ENCODE measurements at regions not wholly inside any gene's neighbourhood (a gene's known extent, or its start where the extent isn't known, plus 50 kb on each side); places are given as distances from the start of the nearest gene placed in this dataset.
"Not testable (repeated sequence)": the region's sequence is repeated elsewhere in the genome, so short reads cannot be mapped to it uniquely, and the experiment has no call there.

DNA sequence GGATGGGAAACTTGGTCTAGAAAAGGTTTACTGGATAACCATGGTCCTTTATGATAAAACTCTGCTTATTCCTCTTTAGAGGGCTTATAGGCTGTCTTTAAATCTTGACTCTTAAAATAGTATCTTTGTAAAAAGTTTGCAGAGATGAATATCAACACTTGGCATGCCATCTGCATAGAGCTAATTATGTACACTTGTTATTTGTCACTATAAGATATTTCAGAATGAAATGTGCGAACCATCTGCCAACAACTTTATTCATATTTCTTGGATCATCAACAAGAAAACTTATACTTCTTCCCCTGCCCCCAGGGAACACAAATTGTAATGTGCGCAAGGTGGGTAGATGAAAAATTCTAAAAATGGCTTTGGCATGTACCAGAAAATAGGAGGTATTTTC is 653.0 kb upstream of the CHAC2 start:
- Histone ChIP-seq H3K9me1 (ENCODE audit: control insufficient read depth, extremely low read depth, insufficient read depth, low read length) (no peaks in the 10 kb centered on the region), H3K4me2 (ENCODE audit: control insufficient read depth, extremely low read depth, insufficient read depth, low read depth, low read length) (no peak overlapping the region), H3K27me3 (ENCODE audit: control insufficient read depth, extremely low read depth, insufficient read depth, low read length) (no peaks in the 10 kb centered on the region), H3K4me1 (ENCODE audit: control insufficient read depth, extremely low read depth, insufficient read depth, low read length) (no peaks in the 10 kb centered on the region), H2AFZ (ENCODE audit: control insufficient read depth, low read length) (no peak overlapping the region), H3K36me3 (ENCODE audit: control insufficient read depth in 2 of 2, extremely low read depth in 1 of 2, insufficient read depth in 2 of 2, low read length in 2 of 2) (no peaks in the 10 kb centered on the region), H3K79me2 (ENCODE audit: control insufficient read depth, insufficient read depth, low read length) (no peaks in the 10 kb centered on the region), H3K9ac (ENCODE audit: control insufficient read depth, extremely low read depth, insufficient read depth, low read length) (no peak overlapping the region), H3K4me3 (ENCODE audit: control insufficient read depth in 2 of 3, extremely low read depth in 1 of 3, insufficient read depth in 2 of 3, low read depth in 1 of 3, low read length in 3 of 3) (no peak overlapping the region), H3K9me3 (ENCODE audit: control insufficient read depth, low read depth, low read length) (no peaks in the 10 kb centered on the region), H3K27ac (ENCODE audit: control insufficient read depth, insufficient read depth, low read length) (no peak overlapping the region), H4K20me1 (ENCODE audit: control insufficient read depth, extremely low read depth, insufficient read depth, low read length) (no peaks in the 10 kb centered on the region)
- FAIRE-seq (no peak), DNase-seq (ENCODE audit: low read depth, low spot score) (no peak)
- no peak for TF ChIP-seq EZH2 (IDR thresholded peaks at IDR 0.05; ENCODE audit: low read length)
- no peak for TF ChIP-seq CTCF (optimal IDR thresholded peaks at IDR 0.05 in 1 of 3, IDR thresholded peaks at IDR 0.05 in 1 of 3, conservative IDR thresholded peaks at IDR 0.05 in 1 of 3; ENCODE audit: extremely low read depth in 1 of 3, insufficient read depth in 2 of 3, low read length in 3 of 3)
- dilution Hi-C loops (cut with MboI; ENCODE audit: extremely low pct_ligation_motif_present, low sequenced_read_pairs) = no loop called here

DNA sequence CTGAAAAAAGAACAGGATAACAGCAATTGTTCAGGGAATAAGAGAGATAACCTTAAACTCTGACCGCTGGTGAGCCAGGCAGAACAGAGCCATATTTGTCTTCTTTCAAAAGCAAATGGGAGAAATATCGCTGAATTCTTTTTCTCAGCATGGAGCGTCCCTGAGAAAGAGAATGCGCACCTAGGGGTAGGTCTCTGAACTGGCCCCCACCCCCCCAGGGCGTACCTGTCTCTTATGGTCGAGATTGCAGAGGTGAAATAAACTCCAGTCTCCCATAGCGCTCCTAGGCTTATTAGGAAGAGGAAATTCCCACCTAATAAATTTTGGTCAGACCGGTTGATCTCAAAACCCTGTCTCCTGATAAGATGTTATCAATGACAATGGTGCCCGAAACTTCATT is 655.2 kb upstream of the CHAC2 start:
- H3K36me3 ChIP-seq (ENCODE audit: control insufficient read depth in 2 of 2, extremely low read depth in 1 of 2, insufficient read depth in 2 of 2, low read length in 2 of 2); H3K27ac ChIP-seq (ENCODE audit: control insufficient read depth, insufficient read depth, low read length); H3K9me3 ChIP-seq (ENCODE audit: control insufficient read depth, low read depth, low read length); H3K79me2 ChIP-seq (ENCODE audit: control insufficient read depth, insufficient read depth, low read length); H2AFZ ChIP-seq (ENCODE audit: control insufficient read depth, low read length); H3K4me2 ChIP-seq (ENCODE audit: control insufficient read depth, extremely low read depth, insufficient read depth, low read depth, low read length); dilution Hi-C loops (cut with MboI; ENCODE audit: extremely low pct_ligation_motif_present, low sequenced_read_pairs); H3K9me1 ChIP-seq (ENCODE audit: control insufficient read depth, extremely low read depth, insufficient read depth, low read length); H4K20me1 ChIP-seq (ENCODE audit: control insufficient read depth, extremely low read depth, insufficient read depth, low read length); H3K4me3 ChIP-seq (ENCODE audit: control insufficient read depth in 2 of 3, extremely low read depth in 1 of 3, insufficient read depth in 2 of 3, low read depth in 1 of 3, low read length in 3 of 3); H3K4me1 ChIP-seq (ENCODE audit: control insufficient read depth, extremely low read depth, insufficient read depth, low read length); DNase-seq (ENCODE audit: low read depth, low spot score); FAIRE-seq; H3K27me3 ChIP-seq (ENCODE audit: control insufficient read depth, extremely low read depth, insufficient read depth, low read length); H3K9ac ChIP-seq (ENCODE audit: control insufficient read depth, extremely low read depth, insufficient read depth, low read length): not testable (repeated sequence)

DNA sequence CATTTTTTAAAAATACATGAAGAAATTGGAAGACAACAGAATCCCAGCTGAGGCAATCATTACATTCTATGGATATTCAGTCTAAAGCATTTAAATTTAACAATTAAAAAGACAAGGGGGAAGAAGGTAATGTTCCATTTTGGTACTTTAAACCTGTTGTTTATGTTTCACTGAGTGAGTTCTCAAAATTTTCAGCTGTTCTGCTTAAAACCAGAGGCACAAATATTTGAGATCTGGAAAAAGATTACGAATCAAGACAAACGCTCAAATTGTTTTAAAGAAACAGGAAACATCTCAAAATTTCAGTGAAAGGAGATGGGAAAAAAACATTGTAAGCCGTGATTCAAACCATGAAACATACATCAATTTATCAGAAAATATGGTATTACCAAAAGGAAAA is 656.2 kb upstream of the CHAC2 start:
- TF ChIP-seq CTCF (optimal IDR thresholded peaks at IDR 0.05 in 1 of 3, IDR thresholded peaks at IDR 0.05 in 1 of 3, conservative IDR thresholded peaks at IDR 0.05 in 1 of 3; ENCODE audit: extremely low read depth in 1 of 3, insufficient read depth in 2 of 3, low read length in 3 of 3) = no peak
- TF ChIP-seq EZH2 (IDR thresholded peaks at IDR 0.05; ENCODE audit: low read length) = no peak
- no peak for FAIRE-seq
- Histone ChIP-seq H3K4me2 (ENCODE audit: control insufficient read depth, extremely low read depth, insufficient read depth, low read depth, low read length) (no peak overlapping the region), H3K4me1 (ENCODE audit: control insufficient read depth, extremely low read depth, insufficient read depth, low read length) (no peaks in the 10 kb centered on the region), H3K27me3 (ENCODE audit: control insufficient read depth, extremely low read depth, insufficient read depth, low read length) (no peaks in the 10 kb centered on the region), H3K27ac (ENCODE audit: control insufficient read depth, insufficient read depth, low read length) (no peak overlapping the region), H3K9me3 (ENCODE audit: control insufficient read depth, low read depth, low read length) (no peaks in the 10 kb centered on the region), H3K36me3 (ENCODE audit: control insufficient read depth in 2 of 2, extremely low read depth in 1 of 2, insufficient read depth in 2 of 2, low read length in 2 of 2) (no peaks in the 10 kb centered on the region), H3K4me3 (ENCODE audit: control insufficient read depth in 2 of 3, extremely low read depth in 1 of 3, insufficient read depth in 2 of 3, low read depth in 1 of 3, low read length in 3 of 3) (no peak overlapping the region), H2AFZ (ENCODE audit: control insufficient read depth, low read length) (no peak overlapping the region), H3K79me2 (ENCODE audit: control insufficient read depth, insufficient read depth, low read length) (no peaks in the 10 kb centered on the region), H4K20me1 (ENCODE audit: control insufficient read depth, extremely low read depth, insufficient read depth, low read length) (no peaks in the 10 kb centered on the region), H3K9ac (ENCODE audit: control insufficient read depth, extremely low read depth, insufficient read depth, low read length) (no peak overlapping the region), H3K9me1 (ENCODE audit: control insufficient read depth, extremely low read depth, insufficient read depth, low read length) (no peaks in the 10 kb centered on the region)
- no peak for DNase-seq (ENCODE audit: low read depth, low spot score)
- dilution Hi-C loops (cut with MboI; ENCODE audit: extremely low pct_ligation_motif_present, low sequenced_read_pairs) = no loop called here
